Islet of Langerhans (tissue), 1 donor: ENCODE measurements at regions not wholly inside any gene's neighbourhood (a gene's known extent, or its start where the extent isn't known, plus 50 kb on each side); places are given as distances from the start of the nearest gene placed in this dataset.
A peak's percentile ranks its signal among the peaks of the same experiment; 100 is the strongest.
"Not testable (repeated sequence)": the region's sequence is repeated elsewhere in the genome, so short reads cannot be mapped to it uniquely, and the experiment has no call there.

Experiments used
- FAIRE-seq: peaks from one replicate; lab custom pipeline; 2011; peaks lifted over from hg19 to GRCh38; lab: Jason Lieb, UNC

DNA sequence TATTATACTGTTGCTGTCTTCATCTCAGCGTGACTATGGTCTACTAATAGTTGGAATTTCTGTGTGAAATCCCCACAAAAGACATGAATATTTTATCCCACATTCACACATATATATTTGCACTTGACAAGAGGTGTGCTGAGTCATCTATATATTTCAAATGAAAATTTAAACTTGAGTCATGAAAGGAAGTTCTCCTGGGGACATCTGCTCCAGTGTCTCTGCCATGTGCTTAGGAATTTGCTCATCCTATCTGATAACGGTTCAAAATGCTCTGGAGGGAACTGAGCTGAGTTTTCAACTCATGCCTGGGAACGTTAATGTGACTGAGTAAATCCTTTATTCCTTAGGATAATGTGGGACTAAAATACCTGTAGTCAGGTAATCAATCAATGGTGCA, 326.2 kb upstream of the MEX3C start:
- no peak for FAIRE-seq

DNA sequence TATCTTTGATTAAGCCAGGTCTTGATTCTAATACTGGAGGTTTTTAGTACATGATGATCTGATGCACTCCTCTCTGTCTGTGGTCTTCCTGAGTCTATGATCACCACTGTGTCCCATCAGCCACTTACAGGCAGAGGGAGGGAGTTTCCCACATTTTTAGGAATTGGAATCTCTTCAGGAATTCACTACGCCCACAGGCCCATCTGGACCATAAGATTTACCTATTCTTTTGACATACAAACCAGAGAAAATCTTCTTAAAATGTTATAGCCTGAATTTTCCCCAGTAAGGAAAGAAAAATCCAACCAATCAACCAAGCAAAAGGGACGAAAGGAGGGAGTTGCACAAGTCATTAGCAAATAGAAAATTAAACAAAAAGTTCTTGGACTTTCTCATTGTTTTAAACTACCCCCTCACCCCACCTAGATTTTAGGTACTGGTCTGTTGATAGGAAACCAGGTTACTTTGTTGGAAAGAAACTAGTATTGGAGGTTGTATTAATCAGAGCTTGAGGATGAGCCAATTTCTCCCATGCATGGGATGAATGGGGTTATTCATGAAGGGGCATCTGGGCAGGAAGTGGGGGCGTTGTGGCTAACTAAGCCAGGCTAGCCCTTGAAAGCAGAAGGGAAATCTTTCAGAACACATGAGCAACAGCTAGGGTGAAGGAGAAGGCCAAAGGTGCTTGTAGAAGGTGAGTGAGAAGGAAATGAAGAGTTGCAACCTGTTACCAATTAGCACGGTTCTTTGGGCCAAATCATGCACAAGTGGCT, 328.2 kb upstream of the MEX3C start:
- FAIRE-seq: no peak

DNA sequence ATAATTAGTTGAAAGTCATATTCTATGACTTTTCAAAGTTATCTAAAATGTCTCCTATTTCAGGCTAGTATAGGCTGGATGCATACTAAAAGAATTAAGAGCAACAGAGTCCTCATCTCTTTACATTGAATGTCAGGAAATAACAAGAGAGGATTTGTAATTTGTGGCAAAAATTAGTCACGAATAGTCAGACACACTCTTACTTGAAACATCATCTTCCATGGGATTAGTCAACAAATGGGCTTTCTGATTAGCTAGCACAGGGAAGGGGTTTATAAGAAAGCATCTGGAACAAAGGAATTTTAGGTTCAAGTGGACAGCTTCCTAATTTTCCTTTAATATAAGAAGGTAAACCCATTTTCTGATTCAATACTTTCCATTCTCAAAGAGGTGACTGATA, 330.3 kb upstream of the MEX3C start:
- FAIRE-seq: no peak

DNA sequence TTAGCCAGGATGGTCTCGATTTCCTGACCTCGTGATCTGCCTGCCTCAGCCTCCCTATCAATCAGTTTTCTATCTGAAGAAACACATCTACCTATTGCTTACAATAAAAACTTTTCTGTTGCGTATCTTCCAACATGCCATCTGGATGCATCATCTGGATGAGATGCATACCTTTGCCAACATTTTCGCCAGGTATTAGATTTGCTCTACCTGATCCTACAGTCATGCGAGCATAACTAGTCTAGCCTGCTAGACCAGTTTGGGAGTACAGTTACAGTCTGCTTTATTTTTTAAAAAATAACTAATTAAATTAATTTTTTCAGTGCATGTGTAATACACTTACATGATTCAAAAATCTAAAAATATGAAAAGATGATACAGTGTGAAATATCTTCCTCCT, 334.0 kb upstream of the MEX3C start:
- no peak for FAIRE-seq

- peak; percentile 38 for FAIRE-seq
Measured at GRCh38 chr18:51537487-51537886, 340.0 kb upstream of the MEX3C start.

DNA sequence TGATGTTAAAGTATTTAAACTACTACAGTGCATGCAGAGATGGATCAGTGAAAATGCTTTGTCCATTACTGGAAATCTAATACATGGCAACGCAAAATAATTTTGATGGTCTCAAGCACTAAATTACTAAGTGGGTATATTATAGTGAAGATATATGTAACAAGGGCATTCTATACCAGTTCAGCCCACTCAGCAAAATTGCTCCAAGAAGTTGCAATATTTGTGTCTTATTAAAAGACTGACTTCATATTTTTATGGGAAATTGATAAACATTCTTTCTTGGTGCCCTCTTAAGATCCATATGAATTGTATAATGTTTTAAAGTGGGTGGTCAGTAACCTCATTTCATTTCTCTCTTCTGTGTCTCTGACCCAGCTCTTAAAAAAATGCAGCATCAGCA, 343.1 kb upstream of the MEX3C start:
- no peak for FAIRE-seq

DNA sequence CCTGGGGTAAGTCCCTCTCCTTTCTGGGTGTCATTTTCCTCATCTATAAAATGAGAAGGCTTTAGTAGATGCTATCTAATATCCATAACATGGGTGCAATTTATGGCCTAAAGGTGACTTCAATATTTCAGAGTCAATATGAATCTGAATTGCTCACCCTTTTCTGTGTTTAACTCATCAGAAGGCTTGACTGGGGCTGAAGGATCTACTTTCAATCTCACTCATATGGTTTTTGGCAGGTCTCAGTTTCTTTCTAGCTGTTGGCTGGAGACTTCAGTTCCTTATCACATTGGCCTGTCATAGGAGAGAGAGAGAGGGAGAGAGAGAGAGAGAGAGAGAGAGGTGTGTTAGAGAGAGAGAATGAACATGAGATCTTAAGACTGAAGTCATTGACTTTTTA, 343.7 kb upstream of the MEX3C start:
- no peak for FAIRE-seq

- no peak for FAIRE-seq
Measured at GRCh38 chr18:51543658-51544155, 346.2 kb upstream of the MEX3C start.

DNA sequence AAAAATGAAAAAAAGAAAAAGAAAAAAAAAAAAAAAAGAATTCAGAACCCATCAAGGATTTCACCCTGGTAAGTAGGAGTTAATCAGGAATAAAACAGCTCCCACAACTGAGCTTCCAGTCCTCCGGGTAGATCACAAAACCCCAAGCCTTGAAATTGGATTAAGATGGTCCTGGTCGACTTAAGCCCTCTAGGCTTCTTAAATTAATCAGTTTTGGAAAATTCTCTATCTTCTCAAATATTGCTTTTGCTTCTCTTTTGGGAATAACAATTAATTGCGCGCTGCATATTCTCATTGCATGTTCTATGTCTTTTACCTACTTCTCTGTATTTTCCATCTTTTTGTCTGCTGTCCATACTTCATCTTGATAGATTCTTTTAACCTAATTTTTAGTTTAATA, 348.0 kb upstream of the MEX3C start:
- no peak for FAIRE-seq

DNA sequence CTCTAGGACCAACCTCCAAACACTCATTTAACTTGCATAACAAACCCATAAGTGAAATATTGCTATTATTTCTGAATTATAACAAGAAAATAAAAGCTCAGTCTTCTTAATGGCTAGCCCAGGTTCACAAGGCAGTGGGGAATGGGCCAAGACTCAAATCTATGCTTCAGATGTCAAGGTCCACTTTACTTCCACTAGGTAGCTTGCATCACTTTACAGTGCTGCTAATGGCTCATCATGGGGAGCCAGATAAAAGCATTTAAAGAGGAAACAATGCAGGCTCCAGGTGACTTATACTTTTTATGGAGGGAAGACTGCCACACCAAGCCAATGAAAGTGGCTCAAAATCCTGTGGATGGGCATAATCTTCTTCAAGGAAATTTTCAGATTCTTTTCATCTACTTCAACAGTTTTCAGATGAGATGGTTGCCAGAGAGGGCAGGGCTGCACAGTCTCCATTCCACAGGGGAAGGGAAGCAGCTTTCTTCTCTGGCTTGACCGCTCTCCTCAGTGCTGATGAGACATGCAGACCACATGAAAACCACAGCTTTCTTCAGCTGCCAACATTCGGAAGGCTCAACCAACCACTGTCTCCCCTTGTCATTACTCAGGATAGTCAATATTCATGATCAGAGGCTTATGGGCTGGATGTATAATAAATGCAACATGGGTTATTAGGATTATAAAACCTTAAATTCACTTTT, 361.9 kb upstream of the MEX3C start:
- FAIRE-seq: no peak

GRCh38 chr18:51559902-51560287, 362.4 kb upstream of the MEX3C start:
- no peak for FAIRE-seq

GRCh38 chr18:51561821-51562220, 364.3 kb upstream of the MEX3C start:
- no peak for FAIRE-seq

- no peak for FAIRE-seq
Measured at GRCh38 chr18:51562866-51563265, 365.4 kb upstream of the MEX3C start.

DNA sequence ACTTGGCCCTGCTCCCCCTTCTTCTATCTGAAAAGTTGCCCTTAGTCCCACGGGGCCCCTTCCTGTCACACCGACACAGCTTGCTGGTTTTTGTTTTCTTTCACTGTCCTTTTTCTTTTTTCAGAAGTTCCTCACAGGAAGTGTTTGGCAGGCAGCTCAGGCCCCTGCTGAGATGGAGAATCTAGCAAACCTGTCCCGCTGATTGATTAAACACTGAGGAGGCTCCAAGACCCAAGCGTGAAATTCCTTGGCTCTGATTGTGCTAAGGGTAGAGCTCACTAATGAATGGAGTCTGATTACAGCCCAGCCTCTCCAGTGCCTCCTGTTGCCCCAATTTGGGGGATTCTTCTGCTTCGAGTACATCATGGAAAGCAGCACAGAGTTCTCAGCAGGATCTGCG, 365.9 kb upstream of the MEX3C start:
- FAIRE-seq: no peak

GRCh38 chr18:51568151-51568550, 370.7 kb upstream of the MEX3C start:
- no peak for FAIRE-seq

DNA sequence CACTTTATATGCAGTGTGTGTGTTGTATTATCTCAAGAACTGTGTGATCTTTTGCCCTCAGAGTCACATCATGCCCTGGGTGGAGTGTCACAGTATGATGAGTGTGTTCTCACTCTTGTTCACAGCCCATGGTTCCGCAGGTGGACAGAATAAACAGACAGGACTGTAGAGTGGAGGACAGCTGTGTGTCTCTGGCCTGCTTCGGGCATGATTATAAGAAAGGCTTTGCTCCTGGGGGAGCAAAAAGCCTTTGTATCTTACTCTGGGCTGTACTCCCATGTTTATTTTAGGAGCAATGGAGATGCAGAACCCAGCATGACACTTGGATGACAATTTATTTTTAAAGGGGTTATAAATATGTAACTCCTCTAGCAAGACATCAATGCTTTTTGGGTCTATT, 371.7 kb upstream of the MEX3C start:
- FAIRE-seq: no peak

DNA sequence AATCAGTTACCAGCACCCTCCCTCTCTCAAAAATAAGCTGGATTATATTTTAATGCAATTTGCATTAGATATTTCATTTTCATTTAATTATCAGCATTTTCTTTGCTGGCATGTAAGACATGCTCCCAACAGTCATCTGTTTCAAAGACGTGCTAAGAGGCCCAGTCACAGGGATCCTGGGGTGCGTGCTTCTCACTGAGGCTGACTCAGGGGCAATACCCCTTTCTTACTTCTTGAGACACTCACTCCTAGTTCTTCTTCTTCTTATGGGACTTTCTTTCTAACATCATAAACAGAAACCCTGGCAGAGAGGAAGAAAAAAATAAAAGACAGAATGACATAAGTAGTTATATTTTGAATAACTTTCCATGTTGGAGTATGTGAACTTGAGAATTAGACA, 372.1 kb upstream of the MEX3C start:
- no peak for FAIRE-seq

GRCh38 chr18:51570071-51570470, 372.6 kb upstream of the MEX3C start:
- not testable (repeated sequence) for FAIRE-seq

GRCh38 chr18:51573886-51574285, 376.4 kb upstream of the MEX3C start:
- not testable (repeated sequence) for FAIRE-seq

DNA sequence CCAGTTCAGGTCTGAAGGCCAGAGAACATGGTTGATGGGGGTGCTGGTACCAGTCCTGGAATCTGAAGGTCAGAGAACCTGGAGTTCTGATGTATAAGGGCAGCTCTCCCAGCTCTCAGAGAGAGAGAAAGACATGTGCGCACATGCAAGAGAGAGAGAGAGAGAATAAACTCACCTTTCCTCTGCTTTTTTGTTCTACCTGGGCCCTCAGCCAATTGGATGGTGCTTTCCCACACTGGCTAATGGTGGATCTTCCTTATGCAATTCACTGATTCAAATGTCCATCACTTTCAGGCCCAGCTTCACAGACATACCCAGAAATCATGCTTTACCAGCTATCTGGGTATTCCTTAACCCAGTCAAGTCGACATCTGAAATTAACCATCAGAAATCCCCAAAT, 377.7 kb upstream of the MEX3C start:
- FAIRE-seq: no peak

GRCh38 chr18:51578406-51578980, 381.0 kb upstream of the MEX3C start:
- FAIRE-seq: no peak

GRCh38 chr18:51580580-51580979, 383.1 kb upstream of the MEX3C start:
- FAIRE-seq: no peak

- FAIRE-seq: no peak
Measured at GRCh38 chr18:51582551-51582950, 385.1 kb upstream of the MEX3C start.

- no peak for FAIRE-seq
Measured at GRCh38 chr18:51588616-51589015, 391.1 kb upstream of the MEX3C start.
